CD14-positive monocyte (primary cell): ENCODE measurements at regions not wholly inside any gene's neighbourhood (a gene's known extent, or its start where the extent isn't known, plus 50 kb on each side); places are given as distances from the start of the nearest gene placed in this dataset.

Experiments
- DNase-seq, 3 donors: peaks; one replicate each; pipeline ENCODE4 v3.0.0-alpha.2; 2011 to 2022
- H2AFZ ChIP-seq: 2 replicates; pipeline ENCODE4 v1.6.0; 2012; ENCODE audit warnings: mild to moderate bottlenecking, low read depth, low read length, inconsistent platforms; ENCODE audit not compliant: insufficient read depth, poor library complexity, severe bottlenecking
- H3K27ac ChIP-seq, 2 donors: 1 replicate in 1 of 2; 2 replicates in 1 of 2; pipeline ENCODE4 v1.5.1; 2012 to 2013; ENCODE audit warnings: low read length in 2 of 2, control low read depth in 1 of 2, inconsistent platforms in 1 of 2, low read depth in 1 of 2, mild to moderate bottlenecking in 1 of 2
- H3K27me3 ChIP-seq, 2 donors: one replicate each; pipeline versions ENCODE4 v1.6.0 to v1.6.1; 2011 to 2013; ENCODE audit warnings: low read length in 2 of 2; ENCODE audit not compliant: control insufficient read depth in 2 of 2, insufficient read depth in 2 of 2
- H3K36me3 ChIP-seq, 2 donors: replicated peaks in 1 of 2; 1 replicate in 1 of 2; 2 replicates in 1 of 2; pipeline versions ENCODE4 v1.5.1 to v1.6.1; 2012 to 2013; ENCODE audit warnings: low read length in 2 of 2, control low read depth in 1 of 2, inconsistent platforms in 1 of 2, mild to moderate bottlenecking in 1 of 2; ENCODE audit not compliant: insufficient read depth in 2 of 2, control insufficient read depth in 1 of 2
- H3K4me1 ChIP-seq, 2 donors: 1 replicate in 1 of 2; 2 replicates in 1 of 2; pipeline versions ENCODE4 v1.5.1 to v1.6.1; 2012 to 2013; ENCODE audit warnings: low read length in 2 of 2, control low read depth in 1 of 2, inconsistent platforms in 1 of 2, mild to moderate bottlenecking in 1 of 2, moderate library complexity in 1 of 2; ENCODE audit not compliant: insufficient read depth in 2 of 2, control insufficient read depth in 1 of 2
- H3K4me2 ChIP-seq: replicated peaks from 2 replicates; pipeline ENCODE3; 2012; ENCODE audit warnings: low read length, moderate library complexity, mild to moderate bottlenecking; ENCODE audit not compliant: poor library complexity, severe bottlenecking; ENCODE audit errors: extremely low read depth
- H3K4me3 ChIP-seq, 3 experiments: fragments of 200-600 bp in 1 of 3; sonication (generic) in 1 of 3; replicated peaks in 1 of 3; 1 replicate in 2 of 3; 2 replicates in 1 of 3; pipeline ENCODE4 v1.5.1; 2011 to 2013; ENCODE audit warnings: low read length in 3 of 3, mild to moderate bottlenecking in 3 of 3, control low read depth in 2 of 3, low read depth in 2 of 3, inconsistent platforms in 1 of 3, moderate library complexity in 1 of 3
- H3K79me2 ChIP-seq: 2 replicates; pipeline ENCODE4 v1.6.0; 2012; ENCODE audit warnings: mild to moderate bottlenecking, control low read depth, inconsistent platforms, low read length, moderate library complexity; ENCODE audit not compliant: insufficient read depth
- H3K9ac ChIP-seq: 2 replicates; pipeline ENCODE4 v1.6.0; 2017; ENCODE audit warnings: low read length, mild to moderate bottlenecking; ENCODE audit not compliant: insufficient read depth, poor library complexity, severe bottlenecking
- H3K9me3 ChIP-seq, 2 donors: replicated peaks in 1 of 2; 1 replicate in 1 of 2; 2 replicates in 1 of 2; pipeline versions ENCODE4 v1.5.1 to v1.6.1; 2012 to 2013; ENCODE audit warnings: low read length in 2 of 2, control low read depth in 1 of 2; ENCODE audit not compliant: control insufficient read depth in 1 of 2, insufficient read depth in 1 of 2
- H4K20me1 ChIP-seq: 2 replicates; pipeline ENCODE4 v1.6.0; 2012; ENCODE audit warnings: mild to moderate bottlenecking, low read length, control low read depth, moderate library complexity; ENCODE audit not compliant: insufficient read depth
- H3K27ac Mint-ChIP-seq, 7 donors: one replicate each; pipeline ENCODE4 v1.8.0; 2020; ENCODE audit warnings: mild to moderate bottlenecking in 7 of 7, mixed read lengths in 7 of 7, moderate library complexity in 6 of 7, inconsistent platforms in 2 of 7
- H3K27me3 Mint-ChIP-seq, 3 donors: one replicate each; pipeline ENCODE4 v1.8.0; 2021 to 2022; ENCODE audit warnings: low read depth in 3 of 3, mild to moderate bottlenecking in 3 of 3, mixed read lengths in 3 of 3, moderate library complexity in 3 of 3, inconsistent platforms in 1 of 3
- H3K36me3 Mint-ChIP-seq, 2 donors: one replicate each; pipeline ENCODE4 v1.8.0; 2020; ENCODE audit warnings: mixed read lengths in 2 of 2, inconsistent platforms in 1 of 2, mild to moderate bottlenecking in 1 of 2
- H3K4me1 Mint-ChIP-seq: one replicate; pipeline ENCODE4 v1.8.0; 2020; ENCODE audit warnings: mild to moderate bottlenecking, mixed read lengths
- H3K4me3 Mint-ChIP-seq, 2 donors: one replicate each; pipeline ENCODE4 v1.8.0; 2020; ENCODE audit warnings: mild to moderate bottlenecking in 2 of 2, mixed read lengths in 2 of 2, moderate library complexity in 1 of 2
- H3K9me3 Mint-ChIP-seq, 7 donors: one replicate each; pipeline ENCODE4 v1.8.0; 2020 to 2022; ENCODE audit warnings: mixed read lengths in 7 of 7, mild to moderate bottlenecking in 6 of 7, moderate library complexity in 6 of 7, inconsistent platforms in 2 of 7
- CTCF ChIP-seq: fragments of 200-600 bp; IDR thresholded peaks from one replicate; pipeline ENCODE4 v1.8.0; 2022; ENCODE audit warnings: antibody characterized with exemption, mild to moderate bottlenecking
- WGBS: methylation state at CpG from one replicate; pipeline ENCODE4 v1.1.5; 2013; ENCODE audit warnings: missing lambda C conversion rate; ENCODE audit not compliant: insufficient coverage; 5-methylcytosine and 5-hydroxymethylcytosine counted together
- intact Hi-C, 2 donors: fragments of 100-400 bp; cut with micrococcal nuclease; formaldehyde crosslinking; loops; one replicate each; pipeline versions ENCODE4 v1.15.0 to v1.15.1; 2023

GRCh38 chr2:118431165-118431517 is 342.9 kb downstream of the INSIG2 start:
- Histone ChIP-seq H3K27ac (no peak overlapping the region), H3K9ac (no peak overlapping the region), H3K9me3 (no peaks in the 10 kb centered on the region), H3K4me3 (no peak overlapping the region), H3K4me1 (no peaks in the 10 kb centered on the region), H2AFZ (no peak overlapping the region), H3K79me2 (no peaks in the 10 kb centered on the region), H3K36me3 (no peaks in the 10 kb centered on the region), H4K20me1 (no peaks in the 10 kb centered on the region), H3K4me2 (no peak overlapping the region), H3K27me3 (no peaks in the 10 kb centered on the region)
- H3K27ac Mint-ChIP-seq: no peak overlapping the region
- peaks cover 0 to 3% (median 0%) of the 10 kb centered on the region in 7 donors for H3K9me3 Mint-ChIP-seq
- no peak for DNase-seq
- no peak overlapping the region for H3K4me3 Mint-ChIP-seq
- intact Hi-C loops: no loop called here
- H3K4me1 Mint-ChIP-seq: no peaks in the 10 kb centered on the region
- peaks cover 0 to 3% (median 0%) of the 10 kb centered on the region in 3 donors for H3K27me3 Mint-ChIP-seq
- no peaks in the 10 kb centered on the region for H3K36me3 Mint-ChIP-seq
- no peak for TF ChIP-seq CTCF
- 100% methylated on average over 1 of the region's 3 CpGs for WGBS

- no peak overlapping the region for H3K27ac ChIP-seq
- H3K4me1 ChIP-seq: no peaks in the 10 kb centered on the region
- Mint-ChIP-seq H3K27me3 (peaks cover 0 to 3% (median 0%) of the 10 kb centered on the region in 3 donors), H3K4me1 (no peaks in the 10 kb centered on the region), H3K9me3 (peaks cover 0 to 2% (median 0%) of the 10 kb centered on the region in 7 donors), H3K27ac (no peak overlapping the region), H3K36me3 (no peaks in the 10 kb centered on the region), H3K4me3 (no peak overlapping the region)
- no peaks in the 10 kb centered on the region for H3K27me3 ChIP-seq
- WGBS: 80% methylated on average over 2 of the region's 4 CpGs
- H4K20me1 ChIP-seq: no peaks in the 10 kb centered on the region
- no peaks in the 10 kb centered on the region for H3K9me3 ChIP-seq
- H3K36me3 ChIP-seq: no peaks in the 10 kb centered on the region
- no peak for DNase-seq
- TF ChIP-seq CTCF: no peak
- H3K4me2 ChIP-seq: no peak overlapping the region
- no peak overlapping the region for H2AFZ ChIP-seq
- H3K9ac ChIP-seq: no peak overlapping the region
- H3K79me2 ChIP-seq: no peaks in the 10 kb centered on the region
- no peak overlapping the region for H3K4me3 ChIP-seq
- intact Hi-C loops: no loop called here
These were observed 342.4 kb downstream of the INSIG2 start for GRCh38 chr2:118430510-118431164.
